GM21619 (cell line): ENCODE measurements at regions not wholly inside any gene's neighbourhood (a gene's known extent, or its start where the extent isn't known, plus 50 kb on each side); places are given as distances from the start of the nearest gene placed in this dataset.

Experiments used
- ATAC-seq: cut with Tn5 transposase; IDR thresholded peaks from one replicate; pipeline ENCODE4 v1.9.1; 2021; ENCODE audit not compliant: unreplicated experiment

DNA sequence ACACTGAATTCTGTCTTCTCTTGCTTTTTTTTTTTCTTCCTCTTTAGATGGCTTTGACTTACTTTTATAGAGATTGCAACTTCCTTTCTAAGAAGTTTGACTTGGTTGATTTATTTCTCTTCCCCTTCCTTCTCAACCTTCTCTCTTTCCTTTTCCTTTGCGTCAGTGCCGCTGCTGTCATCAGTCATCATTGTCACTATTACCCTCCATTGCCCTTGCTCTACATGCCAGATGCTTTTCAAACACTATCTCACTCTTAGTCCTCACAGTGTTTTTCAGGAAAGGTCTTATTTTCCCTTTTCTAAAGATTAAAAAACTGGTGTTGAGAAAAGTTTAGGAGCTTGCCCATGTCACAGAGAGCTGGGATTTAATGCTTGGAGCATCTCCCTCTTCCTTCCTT, 74.7 kb upstream of the C11orf87 start:
- no peak for ATAC-seq

DNA sequence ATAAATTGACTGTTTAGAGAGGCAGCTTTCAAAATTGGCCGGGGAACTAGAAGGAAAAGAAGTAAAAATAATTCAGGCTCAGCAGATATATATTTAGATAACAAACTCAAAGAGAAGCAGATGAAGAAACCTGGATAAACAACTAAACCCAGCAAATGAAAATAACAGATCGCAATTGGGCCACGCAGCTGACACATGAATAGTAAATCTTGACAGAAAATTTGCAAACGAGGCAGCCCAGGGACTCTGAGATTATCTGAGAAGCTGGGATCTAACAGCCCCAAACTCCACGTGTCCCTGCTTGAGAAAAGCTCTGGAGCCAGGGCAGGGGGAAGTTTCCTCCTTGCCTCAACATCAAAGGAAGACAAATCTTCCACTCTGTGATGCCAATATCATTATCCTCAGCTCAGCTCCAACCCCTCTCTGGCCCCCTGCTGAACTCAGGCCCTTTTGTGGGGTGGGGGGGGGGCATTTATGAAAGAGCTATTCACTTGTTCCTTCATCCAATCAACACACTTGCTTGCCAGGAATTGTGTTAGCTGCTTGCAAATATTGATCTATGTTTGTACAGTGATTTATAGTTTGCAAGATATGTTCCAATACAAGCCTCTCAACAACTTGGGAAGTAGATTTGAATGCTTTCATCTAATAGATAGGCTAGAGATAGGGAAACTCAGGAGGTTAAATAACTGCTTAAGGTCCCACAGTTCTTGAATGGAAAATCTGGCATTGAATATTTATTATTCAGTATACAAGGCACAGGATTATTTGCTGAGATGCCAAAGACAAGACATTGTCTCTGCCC, 72.5 kb upstream of the C11orf87 start:
- ATAC-seq: no peak

DNA sequence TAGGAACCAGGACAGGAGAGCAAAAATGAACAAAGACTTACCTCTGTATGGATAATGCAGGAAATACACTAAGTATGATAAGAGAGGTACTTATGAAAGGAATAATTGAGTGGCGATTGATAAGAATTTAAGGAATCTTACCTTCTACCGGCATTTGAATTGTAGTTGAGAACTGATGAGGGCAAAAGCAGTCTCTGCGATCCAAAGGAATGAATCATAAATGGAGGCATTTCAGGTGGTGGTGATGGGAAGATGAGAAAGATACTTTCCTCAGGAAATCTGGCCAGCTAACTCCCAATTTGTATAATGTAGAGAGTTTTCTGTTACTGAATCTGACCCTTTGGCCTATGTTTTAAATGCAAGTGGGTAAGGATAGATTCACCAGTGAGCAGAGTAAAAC, 71.9 kb upstream of the C11orf87 start:
- no peak for ATAC-seq

DNA sequence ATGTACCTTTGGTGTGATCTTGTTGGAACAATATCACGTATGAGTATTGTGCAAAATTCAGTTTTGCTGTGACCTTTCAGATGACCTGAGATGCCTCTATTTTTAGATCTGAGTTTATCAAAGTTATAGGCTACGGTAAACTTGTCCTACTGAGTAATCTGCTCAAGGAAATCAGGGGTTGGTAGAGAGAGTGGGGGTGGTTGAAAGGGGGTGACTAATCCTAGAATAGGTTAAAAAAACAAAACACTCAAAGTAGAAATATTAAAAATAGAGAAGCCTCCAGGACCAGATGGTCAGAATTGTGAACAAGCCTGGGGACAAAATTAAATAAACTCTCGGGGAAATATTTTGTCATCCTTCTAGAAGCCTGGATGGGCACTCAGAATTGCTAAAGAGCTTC, 59.9 kb upstream of the C11orf87 start:
- no peak for ATAC-seq

DNA sequence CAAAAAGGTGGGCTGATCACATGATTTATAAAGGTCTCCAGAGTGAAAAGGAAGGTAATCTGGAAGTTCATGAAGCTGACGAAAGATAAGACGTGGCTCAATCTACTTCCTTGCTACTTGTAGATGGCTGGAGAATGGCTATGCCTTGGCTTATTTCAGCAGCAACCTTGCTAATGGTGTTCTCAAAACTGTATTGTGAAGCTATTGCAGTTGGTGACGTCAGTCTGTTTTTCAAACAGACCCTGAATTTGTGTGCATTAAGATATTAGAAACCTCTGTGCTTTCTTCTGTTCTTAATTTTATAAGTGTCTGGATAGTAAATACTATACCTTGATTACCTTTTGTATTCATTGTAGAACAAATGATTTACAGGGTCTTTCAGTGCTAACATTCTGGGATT, 58.3 kb upstream of the C11orf87 start:
- no peak for ATAC-seq

DNA sequence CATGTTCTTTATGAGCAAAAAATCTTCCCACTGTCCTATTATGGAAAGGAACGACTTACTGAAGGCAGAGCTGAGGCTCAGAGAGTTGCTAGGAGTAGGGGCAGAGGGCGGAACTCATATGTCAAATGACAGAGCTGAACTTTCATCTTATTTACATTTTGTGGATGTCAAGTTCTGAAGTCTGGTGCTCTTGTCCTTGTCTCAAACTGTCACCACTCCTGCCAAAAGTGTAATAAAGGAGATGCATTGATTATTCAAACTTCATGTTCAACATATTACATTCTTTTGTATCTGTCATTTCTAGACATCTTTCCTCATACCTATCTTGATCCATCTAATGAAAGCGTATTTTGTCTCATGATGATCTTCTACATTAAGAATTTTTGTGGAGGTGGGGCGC, 57.1 kb upstream of the C11orf87 start:
- no peak for ATAC-seq

DNA sequence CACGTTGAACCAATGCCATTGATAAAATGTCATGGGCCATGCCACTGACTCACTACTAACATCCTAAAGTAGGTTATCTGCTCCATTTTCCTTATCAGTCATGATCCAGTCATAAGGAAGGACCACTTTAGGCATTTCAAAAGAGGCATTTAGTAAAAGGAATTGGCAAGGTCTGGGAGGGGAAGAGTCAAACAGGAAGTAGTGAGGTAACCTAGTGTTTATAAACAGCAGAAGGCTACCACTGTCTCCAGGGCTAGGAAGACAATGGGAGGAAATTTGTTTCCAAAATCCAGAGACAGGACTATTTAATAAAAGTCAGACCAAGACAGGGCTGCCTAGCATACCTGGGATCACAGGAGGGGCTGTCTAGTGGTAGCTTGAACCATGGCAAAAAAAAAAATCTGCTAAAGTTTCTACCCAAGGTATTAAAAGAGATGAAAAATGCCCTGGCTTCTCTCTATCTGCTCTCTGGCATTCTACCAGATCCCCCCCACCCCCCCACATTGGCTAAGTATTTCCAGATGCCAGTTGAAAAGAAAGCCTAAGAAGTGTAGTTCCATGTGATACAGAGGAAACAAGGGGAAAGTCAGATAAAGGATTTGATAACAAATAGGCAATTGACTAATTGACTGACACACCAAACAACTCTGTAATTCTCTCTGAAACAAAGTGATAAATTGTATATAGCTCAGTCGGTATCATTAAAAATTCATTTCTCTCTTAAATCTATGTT, 50.4 kb upstream of the C11orf87 start:
- no peak for ATAC-seq
